ENCODE measurements at regions not wholly inside any gene's neighbourhood (a gene's known extent, or its start where the extent isn't known, plus 50 kb on each side); places are given as distances from the start of the nearest gene placed in this dataset.

- Histone ChIP-seq H3K27me3 (no peaks in the 10 kb centered on the region), H3K27ac (no peak overlapping the region), H3K4me3 (no peak overlapping the region), H3K36me3 (no peaks in the 10 kb centered on the region), H3K4me1 (no peaks in the 10 kb centered on the region), H3K9me3 (no peaks in the 10 kb centered on the region)
- TF ChIP-seq POLR2A (IDR thresholded peaks at IDR 0.05) (no peak), EP300 (IDR thresholded peaks at IDR 0.05) (no peak), CTCF (IDR thresholded peaks at IDR 0.05) (no peak)
- DNase-seq (ENCODE audit: low spot score in 2 of 2) = no peak
- WGBS, 2 donors = 66 to 76% methylated on average over 8 of the region's 8 CpGs
Measured at GRCh38 chr22:48505891-48506290, 1321.8 kb downstream of the BRD1 start.

- WGBS, 2 donors = 66 to 75% methylated on average over 6 of the region's 7 CpGs
- DNase-seq (ENCODE audit: low spot score in 2 of 2) = no peak
- Histone ChIP-seq H3K27ac (no peak overlapping the region), H3K4me1 (no peaks in the 10 kb centered on the region), H3K27me3 (no peaks in the 10 kb centered on the region), H3K9me3 (no peaks in the 10 kb centered on the region), H3K36me3 (no peaks in the 10 kb centered on the region), H3K4me3 (no peak overlapping the region)
- TF ChIP-seq POLR2A (IDR thresholded peaks at IDR 0.05) (no peak), EP300 (IDR thresholded peaks at IDR 0.05) (no peak), CTCF (IDR thresholded peaks at IDR 0.05) (no peak)
Measured at GRCh38 chr22:48504519-48505140, 1323.0 kb downstream of the BRD1 start.

- H3K9me3 ChIP-seq = no peaks in the 10 kb centered on the region
- 86 to 89% methylated on average over 9 of the region's 9 CpGs for WGBS, 2 donors
- H3K4me3 ChIP-seq = no peak overlapping the region
- no peaks in the 10 kb centered on the region for H3K27me3 ChIP-seq
- no peaks in the 10 kb centered on the region for H3K4me1 ChIP-seq
- no peaks in the 10 kb centered on the region for H3K36me3 ChIP-seq
- H3K27ac ChIP-seq = no peak overlapping the region
- no peak for DNase-seq (ENCODE audit: low spot score in 2 of 2)
- TF ChIP-seq CTCF (IDR thresholded peaks at IDR 0.05) = no peak
- no peak for TF ChIP-seq POLR2A (IDR thresholded peaks at IDR 0.05)
- TF ChIP-seq EP300 (IDR thresholded peaks at IDR 0.05) = no peak
Measured at GRCh38 chr22:48503876-48504275, 1323.8 kb downstream of the BRD1 start.

GRCh38 chr22:48503035-48503625 is 1324.5 kb downstream of the BRD1 start:
- Histone ChIP-seq H3K27ac (no peak overlapping the region), H3K4me1 (no peaks in the 10 kb centered on the region), H3K36me3 (no peaks in the 10 kb centered on the region), H3K4me3 (no peak overlapping the region), H3K9me3 (no peaks in the 10 kb centered on the region), H3K27me3 (no peaks in the 10 kb centered on the region)
- TF ChIP-seq EP300 (IDR thresholded peaks at IDR 0.05) = no peak
- no peak for TF ChIP-seq POLR2A (IDR thresholded peaks at IDR 0.05)
- TF ChIP-seq CTCF (IDR thresholded peaks at IDR 0.05) = no peak
- no peak for DNase-seq (ENCODE audit: low spot score in 2 of 2)
- 70 to 76% methylated on average over 13 of the region's 13 CpGs for WGBS, 2 donors

GRCh38 chr22:48501231-48501750 is 1326.4 kb downstream of the BRD1 start:
- TF ChIP-seq EP300 (IDR thresholded peaks at IDR 0.05) = no peak
- TF ChIP-seq POLR2A (IDR thresholded peaks at IDR 0.05) = no peak
- TF ChIP-seq CTCF (IDR thresholded peaks at IDR 0.05) = no peak
- H3K4me1 ChIP-seq = no peaks in the 10 kb centered on the region
- no peaks in the 10 kb centered on the region for H3K9me3 ChIP-seq
- H3K36me3 ChIP-seq = no peaks in the 10 kb centered on the region
- H3K4me3 ChIP-seq = no peak overlapping the region
- H3K27ac ChIP-seq = no peak overlapping the region
- DNase-seq (ENCODE audit: low spot score in 2 of 2) = no peak
- H3K27me3 ChIP-seq = no peaks in the 10 kb centered on the region
- WGBS, 2 donors = 84 to 90% methylated on average over 20 to 21 of the region's 21 CpGs

All from tibial nerve (tissue), 4 donors.